ENCODE measurements at regions not wholly inside any gene's neighbourhood (a gene's known extent, or its start where the extent isn't known, plus 50 kb on each side); places are given as distances from the start of the nearest gene placed in this dataset.

DNA sequence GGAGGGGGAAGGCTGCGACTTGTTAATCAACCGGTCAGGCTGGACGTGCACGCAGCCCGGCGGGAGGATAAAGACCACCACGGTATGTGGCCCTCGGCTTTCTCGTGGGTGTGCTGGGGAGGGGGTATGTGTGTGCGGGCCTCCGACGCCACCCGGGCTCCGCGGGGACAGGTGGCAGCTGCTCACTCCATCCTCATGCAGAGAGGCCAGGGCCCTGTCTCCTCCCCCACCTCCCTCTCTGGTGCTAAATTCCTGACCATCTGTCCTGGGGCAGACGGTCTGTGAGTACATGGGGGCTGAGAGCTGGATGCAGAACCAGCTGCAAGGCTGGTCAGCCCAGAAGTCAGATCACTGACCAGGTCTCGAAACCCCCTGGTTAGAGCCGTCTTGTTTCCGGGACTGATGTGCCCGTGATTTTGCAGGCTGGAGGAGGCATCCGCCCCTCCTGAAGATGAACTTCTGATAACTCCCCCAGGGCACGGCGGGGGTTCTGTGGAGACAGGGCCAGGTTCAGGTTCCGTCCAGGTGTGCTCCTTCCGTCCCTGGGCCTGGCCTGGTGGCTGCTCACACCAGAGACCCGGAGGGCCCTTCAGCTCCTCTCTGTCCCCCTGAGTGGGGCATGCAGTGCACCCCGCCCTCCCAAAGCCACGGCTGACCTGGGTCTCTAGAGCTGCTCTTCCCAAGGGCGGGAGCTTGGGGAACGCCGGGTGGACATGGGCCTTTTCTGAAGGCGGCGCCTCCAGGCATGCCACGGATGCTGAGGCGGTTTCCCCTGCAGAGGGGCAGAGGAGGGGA is 1119.7 kb downstream of the BRD1 start:
- Histone ChIP-seq H3K9me3 (ENCODE audit: control insufficient read depth in 2 of 2, low read length in 2 of 2) (no peaks in the 10 kb centered on the region), H3K4me1 (ENCODE audit: control insufficient read depth, insufficient read depth, low read length) (no peaks in the 10 kb centered on the region), H3K9ac (ENCODE audit: low read length in 2 of 2) (no peak overlapping the region), H3K27me3 (ENCODE audit: control insufficient read depth in 1 of 2, insufficient read depth in 2 of 2, low read length in 2 of 2) (no peaks in the 10 kb centered on the region), H3K27ac (ENCODE audit: low read length) (no peak overlapping the region), H3K4me3 (ENCODE audit: low read length in 2 of 2) (no peak overlapping the region), H3K36me3 (ENCODE audit: control insufficient read depth in 2 of 2, insufficient read depth in 2 of 2, low read length in 2 of 2) (no peaks in the 10 kb centered on the region)

DNA sequence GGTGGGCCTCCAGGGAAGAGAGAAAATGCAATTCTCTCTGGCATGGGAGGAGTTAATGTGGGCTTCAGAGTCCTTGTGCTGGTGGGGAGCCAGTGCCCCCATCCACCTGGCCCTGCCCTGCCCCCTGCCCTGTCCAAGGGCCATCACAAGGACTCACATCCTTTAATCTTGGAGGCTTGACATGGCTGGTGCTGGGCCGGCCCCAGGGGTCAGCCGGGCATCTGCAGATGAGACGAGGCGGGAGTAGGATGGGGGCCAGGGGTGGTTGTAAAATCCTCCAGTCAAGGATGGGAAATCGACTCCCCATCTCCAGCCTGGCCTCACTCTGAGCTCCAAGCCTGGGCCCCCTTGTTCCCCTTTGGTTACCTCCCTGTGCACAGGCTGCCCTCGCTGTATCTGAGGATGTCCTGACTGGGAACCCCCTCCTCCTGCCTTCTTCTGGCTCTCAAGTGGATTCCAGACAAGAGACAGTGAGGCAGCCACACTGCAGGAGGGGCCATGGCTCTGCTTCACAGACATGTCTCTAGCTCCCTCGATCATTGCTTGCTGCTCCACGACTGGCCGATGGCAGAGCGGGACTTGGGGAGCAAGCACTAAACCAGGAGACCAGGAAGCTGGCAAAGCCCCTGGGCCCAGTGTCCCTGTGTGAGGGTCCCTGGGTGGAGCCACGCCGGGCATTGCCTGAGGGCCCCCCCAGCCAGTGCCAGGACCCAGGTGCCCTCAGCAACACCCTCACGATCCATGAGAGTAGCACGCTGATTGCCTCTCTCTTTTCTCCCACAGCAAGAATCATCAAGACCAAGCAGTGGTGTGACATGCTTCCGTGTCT is 1120.5 kb downstream of the BRD1 start:
- Histone ChIP-seq H3K9me3 (ENCODE audit: control insufficient read depth in 2 of 2, low read length in 2 of 2) (no peaks in the 10 kb centered on the region), H3K27ac (ENCODE audit: low read length) (no peak overlapping the region), H3K36me3 (ENCODE audit: control insufficient read depth in 2 of 2, insufficient read depth in 2 of 2, low read length in 2 of 2) (no peaks in the 10 kb centered on the region)

DNA sequence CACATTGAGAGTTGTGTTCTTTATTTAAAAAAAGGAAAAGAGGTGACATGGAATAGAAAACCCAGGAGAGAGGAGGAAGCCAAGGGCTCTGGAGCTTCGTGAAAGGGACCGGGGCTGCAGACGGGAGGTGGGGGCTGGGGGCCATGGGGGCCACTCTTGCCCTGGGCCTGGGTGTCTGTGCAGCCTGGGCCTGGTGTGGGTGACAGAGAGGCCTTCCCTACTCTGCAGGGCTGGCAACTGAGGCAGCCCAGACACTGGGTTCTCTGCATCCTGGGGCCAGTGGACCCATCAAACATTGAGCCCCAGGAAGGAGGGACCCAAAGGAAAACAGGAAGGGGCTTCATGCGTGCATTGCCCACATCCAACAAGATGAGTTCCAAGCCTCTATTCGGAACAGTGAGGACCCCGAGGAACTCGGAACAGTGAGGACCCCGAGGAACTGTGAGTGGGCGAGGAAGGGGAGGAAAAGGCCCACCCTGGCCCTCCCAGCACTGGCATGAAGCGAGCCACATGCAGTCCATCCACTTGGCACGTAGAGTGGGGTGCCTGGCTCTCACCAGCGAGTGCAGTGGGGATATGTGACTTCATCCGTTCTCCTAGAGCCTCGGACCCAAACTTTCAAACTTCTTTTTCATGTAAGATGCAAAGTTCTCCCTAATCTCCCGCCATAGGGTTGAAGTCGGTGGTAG is 1121.6 kb downstream of the BRD1 start:
- Histone ChIP-seq H3K4me1 (ENCODE audit: control insufficient read depth, insufficient read depth, low read length) (no peaks in the 10 kb centered on the region), H3K27me3 (ENCODE audit: control insufficient read depth in 1 of 2, insufficient read depth in 2 of 2, low read length in 2 of 2) (no peaks in the 10 kb centered on the region), H3K27ac (ENCODE audit: low read length) (no peak overlapping the region), H3K4me3 (ENCODE audit: low read length in 2 of 2) (no peak overlapping the region), H3K9me3 (ENCODE audit: control insufficient read depth in 2 of 2, low read length in 2 of 2) (no peaks in the 10 kb centered on the region), H3K9ac (ENCODE audit: low read length in 2 of 2) (no peak overlapping the region), H3K36me3 (ENCODE audit: control insufficient read depth in 2 of 2, insufficient read depth in 2 of 2, low read length in 2 of 2) (no peaks in the 10 kb centered on the region)

More for the DNA sequence above, 1120.5 kb downstream of the BRD1 start:
- H3K27me3 ChIP-seq (ENCODE audit: control insufficient read depth in 1 of 2, insufficient read depth in 2 of 2, low read length in 2 of 2): no peaks in the 10 kb centered on the region
- H3K4me1 ChIP-seq (ENCODE audit: control insufficient read depth, insufficient read depth, low read length): no peaks in the 10 kb centered on the region
- H3K4me3 ChIP-seq (ENCODE audit: low read length in 2 of 2): no peak overlapping the region
- H3K9ac ChIP-seq (ENCODE audit: low read length in 2 of 2): no peak overlapping the region

DNA sequence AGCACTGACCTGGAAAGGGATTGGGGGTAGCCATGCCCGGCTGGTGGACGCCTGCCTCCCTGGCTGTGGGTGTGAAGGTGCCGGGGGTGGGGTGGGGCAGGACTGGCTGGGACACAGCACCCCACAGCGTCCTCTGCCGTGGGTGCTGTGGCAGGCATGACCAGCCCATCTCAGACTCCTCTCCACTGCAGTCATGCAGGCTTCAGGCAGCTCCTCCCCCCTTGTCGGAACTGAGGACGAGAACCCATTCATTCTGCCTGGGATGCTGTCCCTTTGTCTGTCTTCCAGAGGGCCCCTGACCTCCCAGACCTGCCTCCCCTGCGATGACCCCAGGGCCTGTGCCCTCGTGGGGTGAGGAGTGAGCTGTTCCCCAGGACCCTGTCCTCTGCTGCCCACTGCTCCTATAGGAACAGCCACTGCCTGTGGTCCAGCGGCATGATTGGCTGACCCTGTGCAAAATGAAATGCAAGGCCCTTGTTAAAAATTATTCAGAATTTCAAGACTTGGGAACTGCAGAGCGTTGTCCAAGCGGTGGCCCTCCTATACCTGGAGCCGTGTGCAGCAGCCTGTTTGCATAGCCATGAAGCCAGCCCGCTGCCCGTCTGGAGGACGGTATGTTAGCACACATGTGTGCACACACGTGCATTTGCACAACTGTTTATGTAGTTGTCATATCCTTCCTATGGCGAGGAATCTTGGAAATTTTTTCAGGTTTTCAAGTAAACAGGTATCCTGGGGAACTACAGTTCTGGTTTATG is 1122.3 kb downstream of the BRD1 start:
- Histone ChIP-seq H3K36me3 (ENCODE audit: control insufficient read depth in 2 of 2, insufficient read depth in 2 of 2, low read length in 2 of 2) (no peaks in the 10 kb centered on the region), H3K27ac (ENCODE audit: low read length) (no peak overlapping the region), H3K27me3 (ENCODE audit: control insufficient read depth in 1 of 2, insufficient read depth in 2 of 2, low read length in 2 of 2) (no peaks in the 10 kb centered on the region), H3K4me3 (ENCODE audit: low read length in 2 of 2) (no peak overlapping the region), H3K9me3 (ENCODE audit: control insufficient read depth in 2 of 2, low read length in 2 of 2) (no peaks in the 10 kb centered on the region), H3K9ac (ENCODE audit: low read length in 2 of 2) (no peak overlapping the region), H3K4me1 (ENCODE audit: control insufficient read depth, insufficient read depth, low read length) (no peaks in the 10 kb centered on the region)

DNA sequence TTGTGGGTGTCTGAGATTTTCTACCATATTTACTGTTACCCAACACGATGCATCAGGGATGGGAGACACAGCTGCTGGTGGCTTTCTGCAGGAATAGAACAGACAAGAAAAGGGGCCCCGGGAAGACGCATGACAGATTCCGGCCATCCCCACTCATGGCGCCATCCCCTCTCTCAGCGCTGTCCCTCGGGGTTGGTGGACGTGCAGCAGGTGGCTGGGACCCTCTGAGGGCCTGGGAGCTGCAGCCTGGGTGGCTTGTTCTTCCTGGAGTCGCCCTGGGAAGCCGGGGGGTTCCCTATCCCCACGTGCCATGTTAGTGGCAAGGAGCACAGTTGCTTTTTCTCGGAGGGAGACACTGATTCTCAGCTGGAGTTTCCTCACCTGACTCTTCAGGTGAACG is 1123.3 kb downstream of the BRD1 start:
- Histone ChIP-seq H3K4me1 (ENCODE audit: control insufficient read depth, insufficient read depth, low read length) (peaks cover 1% of the 10 kb centered on the region), H3K9me3 (ENCODE audit: control insufficient read depth in 2 of 2, low read length in 2 of 2) (no peaks in the 10 kb centered on the region), H3K27ac (ENCODE audit: low read length) (no peak overlapping the region), H3K4me3 (ENCODE audit: low read length in 2 of 2) (no peak overlapping the region), H3K9ac (ENCODE audit: low read length in 2 of 2) (no peak overlapping the region), H3K27me3 (ENCODE audit: control insufficient read depth in 1 of 2, insufficient read depth in 2 of 2, low read length in 2 of 2) (no peaks in the 10 kb centered on the region), H3K36me3 (ENCODE audit: control insufficient read depth in 2 of 2, insufficient read depth in 2 of 2, low read length in 2 of 2) (no peaks in the 10 kb centered on the region)

DNA sequence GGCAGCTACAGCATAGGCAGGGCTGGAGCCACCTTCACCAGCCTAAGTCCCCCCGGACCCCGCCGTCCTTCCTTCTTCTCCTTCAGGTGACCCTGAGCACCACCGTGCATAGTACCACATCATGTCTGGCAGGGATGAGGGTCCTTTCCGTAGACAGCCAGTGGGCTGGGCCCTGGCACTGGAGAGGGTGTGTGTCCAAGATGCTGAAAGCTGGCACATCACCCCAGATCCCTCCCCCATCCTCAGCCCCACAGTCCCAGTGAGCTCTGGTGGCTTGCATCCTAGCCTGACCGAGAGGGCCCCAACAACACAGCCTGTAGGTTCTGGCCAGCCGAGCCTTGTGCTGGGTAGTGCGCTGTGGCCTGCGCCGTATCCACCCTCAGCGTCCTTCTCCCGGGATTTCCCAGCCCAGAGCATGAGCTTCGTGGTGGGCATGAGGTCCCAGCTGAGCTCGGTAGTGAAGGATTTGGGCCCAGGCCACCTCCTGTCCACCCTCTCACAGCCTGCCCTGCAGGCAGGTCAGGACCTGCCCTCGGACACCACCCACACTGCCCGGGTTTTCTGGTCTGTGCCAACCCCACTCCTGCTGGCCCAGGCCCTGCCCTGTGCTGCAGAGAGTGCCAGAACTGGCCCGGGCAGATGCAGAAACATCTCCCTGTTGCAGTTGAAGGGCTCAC is 1124.3 kb downstream of the BRD1 start:
- no peaks in the 10 kb centered on the region for H3K9me3 ChIP-seq (ENCODE audit: control insufficient read depth in 2 of 2, low read length in 2 of 2)
- no peak overlapping the region for H3K27ac ChIP-seq (ENCODE audit: low read length)
- peaks cover 3% of the 10 kb centered on the region for H3K4me1 ChIP-seq (ENCODE audit: control insufficient read depth, insufficient read depth, low read length)
- H3K4me3 ChIP-seq (ENCODE audit: low read length in 2 of 2): no peak overlapping the region
- no peak overlapping the region for H3K9ac ChIP-seq (ENCODE audit: low read length in 2 of 2)
- no peaks in the 10 kb centered on the region for H3K36me3 ChIP-seq (ENCODE audit: control insufficient read depth in 2 of 2, insufficient read depth in 2 of 2, low read length in 2 of 2)
- H3K27me3 ChIP-seq (ENCODE audit: control insufficient read depth in 1 of 2, insufficient read depth in 2 of 2, low read length in 2 of 2): no peaks in the 10 kb centered on the region

DNA sequence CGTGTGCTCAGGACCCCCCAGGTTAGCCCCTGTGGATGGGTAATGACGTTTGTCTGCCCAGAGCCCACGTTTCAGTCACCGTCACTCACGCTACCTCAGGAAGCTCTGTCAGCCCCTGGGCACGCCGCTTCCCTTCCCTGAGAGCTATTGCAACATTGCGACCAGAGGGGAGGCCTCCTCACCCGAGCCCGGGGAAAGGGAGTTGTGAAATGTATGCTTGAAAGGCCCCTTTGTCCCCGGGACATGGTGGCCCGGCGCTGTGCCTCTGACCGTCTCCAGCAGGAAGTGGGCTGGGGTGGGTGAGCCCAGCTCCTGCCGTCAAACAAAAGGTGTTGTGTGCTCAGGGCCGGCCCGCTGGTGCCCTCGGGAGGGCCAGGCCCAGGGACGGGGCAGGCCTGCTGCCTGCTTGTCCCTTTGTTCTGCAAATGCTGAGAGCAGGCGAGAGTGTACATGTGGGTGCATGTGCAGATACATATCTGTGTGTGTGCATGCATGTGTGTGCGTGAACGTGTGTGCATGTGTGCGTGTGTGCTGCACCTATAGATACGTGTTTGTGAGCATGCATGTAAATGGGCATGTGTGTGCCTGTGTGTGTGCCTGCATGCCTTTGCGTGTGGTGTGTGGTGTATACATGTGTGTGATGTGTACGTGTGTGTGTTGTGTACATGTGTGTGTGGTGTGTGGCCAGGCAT is 1125.0 kb downstream of the BRD1 start:
- no peak overlapping the region for H3K27ac ChIP-seq (ENCODE audit: low read length)
- H3K36me3 ChIP-seq (ENCODE audit: control insufficient read depth in 2 of 2, insufficient read depth in 2 of 2, low read length in 2 of 2): no peaks in the 10 kb centered on the region
- no peak overlapping the region for H3K9ac ChIP-seq (ENCODE audit: low read length in 2 of 2)
- no peak overlapping the region for H3K4me3 ChIP-seq (ENCODE audit: low read length in 2 of 2)
- no peaks in the 10 kb centered on the region for H3K27me3 ChIP-seq (ENCODE audit: control insufficient read depth in 1 of 2, insufficient read depth in 2 of 2, low read length in 2 of 2)
- H3K4me1 ChIP-seq (ENCODE audit: control insufficient read depth, insufficient read depth, low read length): peaks cover 3% of the 10 kb centered on the region
- H3K9me3 ChIP-seq (ENCODE audit: control insufficient read depth in 2 of 2, low read length in 2 of 2): no peaks in the 10 kb centered on the region

DNA sequence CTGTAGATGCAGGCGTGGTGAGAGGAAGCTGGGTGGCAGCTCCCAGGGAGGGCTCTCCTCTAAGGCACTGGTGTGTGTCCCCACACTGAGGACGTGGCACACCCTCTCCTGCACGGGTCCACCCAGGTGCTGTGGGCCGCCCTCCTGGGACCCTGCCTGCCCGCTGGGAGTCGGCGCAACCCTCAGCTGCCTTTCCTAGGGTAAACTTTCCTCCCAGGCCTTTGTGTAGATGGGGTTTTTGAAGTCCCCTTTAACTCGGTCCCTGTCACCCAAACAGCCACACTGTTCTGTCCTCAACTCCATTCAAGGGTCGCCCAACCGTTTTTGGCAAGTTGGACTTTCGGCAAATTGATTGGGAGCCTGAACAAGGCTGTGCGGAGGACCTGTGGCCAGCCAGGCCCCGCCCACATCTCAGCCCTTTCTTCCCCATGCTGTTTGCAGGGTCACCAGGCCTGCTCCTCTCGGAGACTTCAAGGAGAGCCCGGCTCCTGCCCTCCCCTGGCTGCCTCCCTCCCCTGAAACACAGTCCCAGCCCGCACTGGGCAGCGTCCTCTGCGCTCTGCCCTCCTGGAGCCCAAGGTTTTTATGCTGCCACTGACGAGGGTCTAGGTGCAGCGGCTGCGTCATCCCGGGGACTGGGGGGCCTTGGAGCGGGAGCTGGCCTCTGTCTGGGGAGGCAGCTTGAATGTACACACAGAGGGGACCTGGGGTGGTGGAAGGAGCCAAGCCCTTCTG is 1126.2 kb downstream of the BRD1 start:
- Histone ChIP-seq H3K9ac (ENCODE audit: low read length in 2 of 2) (no peak overlapping the region), H3K9me3 (ENCODE audit: control insufficient read depth in 2 of 2, low read length in 2 of 2) (peaks cover 0 to 3% of the 10 kb centered on the region in 2 donors), H3K4me1 (ENCODE audit: control insufficient read depth, insufficient read depth, low read length) (peaks cover 3% of the 10 kb centered on the region), H3K27ac (ENCODE audit: low read length) (no peak overlapping the region), H3K36me3 (ENCODE audit: control insufficient read depth in 2 of 2, insufficient read depth in 2 of 2, low read length in 2 of 2) (no peaks in the 10 kb centered on the region), H3K4me3 (ENCODE audit: low read length in 2 of 2) (no peak overlapping the region), H3K27me3 (ENCODE audit: control insufficient read depth in 1 of 2, insufficient read depth in 2 of 2, low read length in 2 of 2) (no peaks in the 10 kb centered on the region)

DNA sequence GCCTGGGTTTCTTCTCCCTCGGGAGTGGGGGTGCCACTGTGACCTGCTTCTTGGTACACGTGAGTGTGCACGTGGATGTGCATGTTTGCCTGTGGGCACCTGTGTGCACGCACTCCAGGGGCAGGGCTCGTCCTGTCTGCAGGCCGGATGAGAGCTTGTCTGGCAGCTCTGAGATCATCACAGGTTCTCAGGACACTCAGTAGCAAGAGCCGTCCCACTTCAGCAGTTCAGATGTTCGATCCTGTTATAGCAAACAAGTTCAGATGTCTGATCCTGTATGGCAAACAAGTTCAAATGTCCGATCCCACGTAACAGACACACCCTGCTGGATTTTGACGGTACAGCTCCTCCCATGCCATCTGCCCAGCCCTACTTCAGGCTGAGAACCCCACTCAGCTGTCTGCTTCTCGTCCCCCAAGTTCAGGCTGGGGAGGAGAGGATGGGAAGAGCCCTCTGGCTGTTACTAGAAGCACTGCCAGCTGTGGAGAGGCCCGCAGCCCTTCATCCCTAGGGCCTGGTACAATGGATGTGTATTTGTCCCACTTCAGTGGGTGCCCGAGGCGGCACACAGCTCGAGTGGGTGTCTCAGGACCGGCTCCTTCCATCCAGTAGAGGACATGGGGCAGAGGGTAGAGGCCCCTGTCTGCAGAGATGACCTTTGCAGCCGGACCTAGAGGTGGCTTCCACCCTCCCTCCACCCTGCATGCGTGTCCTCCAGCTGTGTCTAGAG is 1126.9 kb downstream of the BRD1 start:
- Histone ChIP-seq H3K9ac (ENCODE audit: low read length in 2 of 2) (no peak overlapping the region), H3K27ac (ENCODE audit: low read length) (no peak overlapping the region), H3K9me3 (ENCODE audit: control insufficient read depth in 2 of 2, low read length in 2 of 2) (peaks cover 0 to 3% of the 10 kb centered on the region in 2 donors), H3K4me1 (ENCODE audit: control insufficient read depth, insufficient read depth, low read length) (peaks cover 3% of the 10 kb centered on the region), H3K27me3 (ENCODE audit: control insufficient read depth in 1 of 2, insufficient read depth in 2 of 2, low read length in 2 of 2) (no peaks in the 10 kb centered on the region), H3K36me3 (ENCODE audit: control insufficient read depth in 2 of 2, insufficient read depth in 2 of 2, low read length in 2 of 2) (no peaks in the 10 kb centered on the region), H3K4me3 (ENCODE audit: low read length in 2 of 2) (no peak overlapping the region)

Measured in stomach smooth muscle (tissue), 2 donors.